NCI-H510A treated with DMSO at 0.1 percent for 48 hours (cell line): ENCODE measurements at regions not wholly inside any gene's neighbourhood (a gene's known extent, or its start where the extent isn't known, plus 50 kb on each side); places are given as distances from the start of the nearest gene placed in this dataset.
"Not testable (repeated sequence)": the region's sequence is repeated elsewhere in the genome, so short reads cannot be mapped to it uniquely, and the experiment has no call there.

ENCODE experiments used
- DNase-seq: peaks from one replicate; lab custom pipeline; 2025; lab: John Stamatoyannopoulos, UW

GRCh38 chr2:124967325-124967724, 942.2 kb downstream of the CNTNAP5 start:
- DNase-seq = no peak

GRCh38 chr2:124970030-124970429, 944.9 kb downstream of the CNTNAP5 start:
- DNase-seq = no peak

- no peak for DNase-seq
These were observed 948.3 kb downstream of the CNTNAP5 start for GRCh38 chr2:124973396-124973795.

GRCh38 chr2:124975224-124975623, 950.1 kb downstream of the CNTNAP5 start:
- DNase-seq = no peak

GRCh38 chr2:124975648-124976047, 950.6 kb downstream of the CNTNAP5 start:
- no peak for DNase-seq

GRCh38 chr2:124978597-124978996, 953.5 kb downstream of the CNTNAP5 start:
- no peak for DNase-seq

- DNase-seq = no peak
These were observed 958.5 kb downstream of the CNTNAP5 start for GRCh38 chr2:124983595-124983994.

- DNase-seq = no peak
These were observed 960.2 kb downstream of the CNTNAP5 start for GRCh38 chr2:124985270-124985669.

- no peak for DNase-seq
These were observed 961.0 kb downstream of the CNTNAP5 start for GRCh38 chr2:124986136-124986535.

GRCh38 chr2:124986870-124987269, 961.8 kb downstream of the CNTNAP5 start:
- not testable (repeated sequence) for DNase-seq

GRCh38 chr2:124987436-124987835, 962.3 kb downstream of the CNTNAP5 start:
- DNase-seq = not testable (repeated sequence)

- no peak for DNase-seq
These were observed 963.0 kb downstream of the CNTNAP5 start for GRCh38 chr2:124988111-124988510.

GRCh38 chr2:124988794-124989193, 963.7 kb downstream of the CNTNAP5 start:
- DNase-seq = no peak

- DNase-seq = no peak
These were observed 968.7 kb downstream of the CNTNAP5 start for GRCh38 chr2:124993809-124994208.

GRCh38 chr2:124995185-124995912, 970.3 kb downstream of the CNTNAP5 start:
- DNase-seq = no peak

- DNase-seq = no peak
These were observed 971.3 kb downstream of the CNTNAP5 start for GRCh38 chr2:124996406-124996805.

GRCh38 chr2:124999906-125000305, 974.8 kb downstream of the CNTNAP5 start:
- DNase-seq = no peak

- DNase-seq = no peak
These were observed 979.2 kb downstream of the CNTNAP5 start for GRCh38 chr2:125004106-125004800.

GRCh38 chr2:125006676-125007075, 981.6 kb downstream of the CNTNAP5 start:
- DNase-seq = no peak

- DNase-seq = not testable (repeated sequence)
These were observed 1003.6 kb downstream of the CNTNAP5 start for GRCh38 chr2:125028721-125029120.

- no peak for DNase-seq
These were observed 1008.8 kb downstream of the CNTNAP5 start for GRCh38 chr2:125033871-125034270.

- no peak for DNase-seq
These were observed 1012.1 kb downstream of the CNTNAP5 start for GRCh38 chr2:125037135-125037653.

- DNase-seq = no peak
These were observed 1016.8 kb downstream of the CNTNAP5 start for GRCh38 chr2:125041846-125042245.
